ENCODE measurements at regions not wholly inside any gene's neighbourhood (a gene's known extent, or its start where the extent isn't known, plus 50 kb on each side); places are given as distances from the start of the nearest gene placed in this dataset.

GRCh38 chrX:68989865-68990606 lies 161.2 kb downstream of the EFNB1 start:
- 66% methylated on average over 17 of the region's 17 CpGs for WGBS
- no peaks in the 10 kb centered on the region for H3K27me3 ChIP-seq (ENCODE audit: control insufficient read depth in 4 of 4, insufficient read depth in 4 of 4, low read length in 3 of 4)
- H3K9ac ChIP-seq (ENCODE audit: low read depth in 1 of 2, low read length in 2 of 2), result no peak overlapping the region
- H3K36me3 ChIP-seq (ENCODE audit: control insufficient read depth in 4 of 4, insufficient read depth in 3 of 4, low read depth in 1 of 4, low read length in 3 of 4), result no peaks in the 10 kb centered on the region
- no peak for TF ChIP-seq RXRA (IDR thresholded peaks at IDR 0.05)
- no peak for TF ChIP-seq NR2F2 (IDR thresholded peaks at IDR 0.05)
- TF ChIP-seq JUND (IDR thresholded peaks at IDR 0.05), result no peak
- no peak for TF ChIP-seq SP1 (IDR thresholded peaks at IDR 0.05)
- no peak for TF ChIP-seq TAF1 (conservative IDR thresholded peaks at IDR 0.05)
- TF ChIP-seq, protein P1, sequence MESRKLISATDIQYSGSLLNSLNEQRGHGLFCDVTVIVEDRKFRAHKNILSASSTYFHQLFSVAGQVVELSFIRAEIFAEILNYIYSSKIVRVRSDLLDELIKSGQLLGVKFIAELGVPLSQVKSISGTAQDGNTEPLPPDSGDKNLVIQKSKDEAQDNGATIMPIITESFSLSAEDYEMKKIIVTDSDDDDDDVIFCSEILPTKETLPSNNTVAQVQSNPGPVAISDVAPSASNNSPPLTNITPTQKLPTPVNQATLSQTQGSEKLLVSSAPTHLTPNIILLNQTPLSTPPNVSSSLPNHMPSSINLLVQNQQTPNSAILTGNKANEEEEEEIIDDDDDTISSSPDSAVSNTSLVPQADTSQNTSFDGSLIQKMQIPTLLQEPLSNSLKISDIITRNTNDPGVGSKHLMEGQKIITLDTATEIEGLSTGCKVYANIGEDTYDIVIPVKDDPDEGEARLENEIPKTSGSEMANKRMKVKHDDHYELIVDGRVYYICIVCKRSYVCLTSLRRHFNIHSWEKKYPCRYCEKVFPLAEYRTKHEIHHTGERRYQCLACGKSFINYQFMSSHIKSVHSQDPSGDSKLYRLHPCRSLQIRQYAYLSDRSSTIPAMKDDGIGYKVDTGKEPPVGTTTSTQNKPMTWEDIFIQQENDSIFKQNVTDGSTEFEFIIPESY (IDR thresholded peaks at IDR 0.05), result no peak
- no peak for TF ChIP-seq FOXA1 (IDR thresholded peaks at IDR 0.05)
- no peak for TF ChIP-seq CTCF (IDR thresholded peaks at IDR 0.05; ENCODE audit: low read depth, low read length, missing input control)
- TF ChIP-seq HNF4G (IDR thresholded peaks at IDR 0.05), result no peak
- TF ChIP-seq REST (IDR thresholded peaks at IDR 0.05), result no peak
- TF ChIP-seq FOXA2 (IDR thresholded peaks at IDR 0.05), result no peak
- TF ChIP-seq RAD21 (IDR thresholded peaks at IDR 0.05), result no peak
- TF ChIP-seq GABPA (IDR thresholded peaks at IDR 0.05 in 1 of 2, conservative IDR thresholded peaks at IDR 0.05 in 1 of 2), result no peak
- no peak for TF ChIP-seq YY1 (IDR thresholded peaks at IDR 0.05)
- H3K9me3 ChIP-seq (ENCODE audit: control insufficient read depth in 4 of 4, low read length in 3 of 4), result no peaks in the 10 kb centered on the region
- DNase-seq (ENCODE audit: low spot score), result no peak
- H3K27ac ChIP-seq (ENCODE audit: low read depth in 1 of 2, low read length in 2 of 2), result no peak overlapping the region
- H3K4me3 ChIP-seq (ENCODE audit: low read depth in 1 of 3, low read length in 3 of 3), result no peak overlapping the region
- H3K4me1 ChIP-seq (ENCODE audit: control insufficient read depth in 4 of 4, insufficient read depth in 4 of 4, low read length in 3 of 4), result peaks cover 0 to under 1% (median 0%) of the 10 kb centered on the region in 4 donors

- Histone ChIP-seq H3K27me3 (ENCODE audit: control insufficient read depth in 4 of 4, insufficient read depth in 4 of 4, low read length in 3 of 4) (no peaks in the 10 kb centered on the region), H3K9me3 (ENCODE audit: control insufficient read depth in 4 of 4, low read length in 3 of 4) (no peaks in the 10 kb centered on the region), H3K4me3 (ENCODE audit: low read depth in 1 of 3, low read length in 3 of 3) (no peak overlapping the region), H3K9ac (ENCODE audit: low read depth in 1 of 2, low read length in 2 of 2) (no peak overlapping the region), H3K27ac (ENCODE audit: low read depth in 1 of 2, low read length in 2 of 2) (no peak overlapping the region), H3K36me3 (ENCODE audit: control insufficient read depth in 4 of 4, insufficient read depth in 3 of 4, low read depth in 1 of 4, low read length in 3 of 4) (no peaks in the 10 kb centered on the region), H3K4me1 (ENCODE audit: control insufficient read depth in 4 of 4, insufficient read depth in 4 of 4, low read length in 3 of 4) (no peaks in the 10 kb centered on the region)
- DNase-seq (ENCODE audit: low spot score), result no peak
- no peak for TF ChIP-seq EGR1 (IDR thresholded peaks at IDR 0.05; ENCODE audit: low read depth in 2 of 2)
- 95% methylated on average over 1 of the region's 1 CpG for WGBS
Measured at GRCh38 chrX:68989456-68989855, 160.6 kb downstream of the EFNB1 start.

Data from liver (tissue), 8 donors.